ENCODE measurements at regions not wholly inside any gene's neighbourhood (a gene's known extent, or its start where the extent isn't known, plus 50 kb on each side); places are given as distances from the start of the nearest gene placed in this dataset.

GRCh38 chr16:73909529-73910035, 387.0 kb upstream of the PSMD7 start:
- Histone ChIP-seq H3K27ac (ENCODE audit: low read depth, low read length, poor library complexity, severe bottlenecking) (no peak overlapping the region), H3K4me1 (ENCODE audit: insufficient read depth, low read length, poor library complexity, severe bottlenecking) (no peaks in the 10 kb centered on the region), H3K36me3 (ENCODE audit: insufficient read depth, low read length) (no peaks in the 10 kb centered on the region), H3K9me3 (ENCODE audit: low read length) (no peaks in the 10 kb centered on the region), H2AFZ (ENCODE audit: low read length) (no peak overlapping the region), H4K20me1 (ENCODE audit: insufficient read depth, low read length) (no peaks in the 10 kb centered on the region), H3K4me3 (ENCODE audit: low read depth, low read length, poor library complexity, severe bottlenecking) (no peak overlapping the region), H3K4me2 (ENCODE audit: low read length) (no peak overlapping the region), H3K9me2 (ENCODE audit: insufficient read depth, low read length) (no peaks in the 10 kb centered on the region), H3K79me2 (ENCODE audit: insufficient read depth, low read depth, low read length) (no peaks in the 10 kb centered on the region)
- intact Hi-C loops (cut with micrococcal nuclease; ENCODE audit: unreplicated experiment), result no loop called here
- BruUV-seq (replicated peaks), result no TSS peak
- CTCF ChIA-PET (ENCODE audit: unreplicated experiment), result no interaction called here
- no peak for DNase-seq (ENCODE audit: low spot score)
- TF ChIP-seq, protein P1, sequence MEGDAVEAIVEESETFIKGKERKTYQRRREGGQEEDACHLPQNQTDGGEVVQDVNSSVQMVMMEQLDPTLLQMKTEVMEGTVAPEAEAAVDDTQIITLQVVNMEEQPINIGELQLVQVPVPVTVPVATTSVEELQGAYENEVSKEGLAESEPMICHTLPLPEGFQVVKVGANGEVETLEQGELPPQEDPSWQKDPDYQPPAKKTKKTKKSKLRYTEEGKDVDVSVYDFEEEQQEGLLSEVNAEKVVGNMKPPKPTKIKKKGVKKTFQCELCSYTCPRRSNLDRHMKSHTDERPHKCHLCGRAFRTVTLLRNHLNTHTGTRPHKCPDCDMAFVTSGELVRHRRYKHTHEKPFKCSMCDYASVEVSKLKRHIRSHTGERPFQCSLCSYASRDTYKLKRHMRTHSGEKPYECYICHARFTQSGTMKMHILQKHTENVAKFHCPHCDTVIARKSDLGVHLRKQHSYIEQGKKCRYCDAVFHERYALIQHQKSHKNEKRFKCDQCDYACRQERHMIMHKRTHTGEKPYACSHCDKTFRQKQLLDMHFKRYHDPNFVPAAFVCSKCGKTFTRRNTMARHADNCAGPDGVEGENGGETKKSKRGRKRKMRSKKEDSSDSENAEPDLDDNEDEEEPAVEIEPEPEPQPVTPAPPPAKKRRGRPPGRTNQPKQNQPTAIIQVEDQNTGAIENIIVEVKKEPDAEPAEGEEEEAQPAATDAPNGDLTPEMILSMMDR (conservative IDR thresholded peaks at IDR 0.05; ENCODE audit: low read length), result no peak
- TF ChIP-seq EZH2phosphoT487 (IDR thresholded peaks at IDR 0.05; ENCODE audit: borderline replicate concordance, low read depth, low read length), result no peak
- POLR2A ChIA-PET, result no interaction called here

GRCh38 chr16:73891129-73891542, 405.5 kb upstream of the PSMD7 start:
- no TSS peak for BruUV-seq (replicated peaks)
- no peaks in the 10 kb centered on the region for H3K9me2 ChIP-seq (ENCODE audit: insufficient read depth, low read length)
- CTCF ChIA-PET (ENCODE audit: unreplicated experiment), result no interaction called here
- H2AFZ ChIP-seq (ENCODE audit: low read length), result peak overlapping the region; percentile 78; the same call in 1 of the 2 replicates
- no peak overlapping the region for H3K4me3 ChIP-seq (ENCODE audit: low read depth, low read length, poor library complexity, severe bottlenecking)
- DNase-seq (ENCODE audit: low spot score), result peak; percentile 7
- peaks cover 4% of the 10 kb centered on the region for H3K4me1 ChIP-seq (ENCODE audit: insufficient read depth, low read length, poor library complexity, severe bottlenecking)
- peak overlapping the region; percentile 45 for H3K4me2 ChIP-seq (ENCODE audit: low read length)
- H3K27ac ChIP-seq (ENCODE audit: low read depth, low read length, poor library complexity, severe bottlenecking), result no peak overlapping the region
- no peak for TF ChIP-seq EZH2phosphoT487 (IDR thresholded peaks at IDR 0.05; ENCODE audit: borderline replicate concordance, low read depth, low read length)
- no peaks in the 10 kb centered on the region for H3K79me2 ChIP-seq (ENCODE audit: insufficient read depth, low read depth, low read length)
- H4K20me1 ChIP-seq (ENCODE audit: insufficient read depth, low read length), result no peaks in the 10 kb centered on the region
- H3K9me3 ChIP-seq (ENCODE audit: low read length), result no peaks in the 10 kb centered on the region
- POLR2A ChIA-PET, result interaction anchor here (0.7 to 3.3 kb wide), 2 partner anchors 8 to 83 kb away, joined by 3 to 15 read pairs; no protein-coding TSS in a partner anchor
- H3K36me3 ChIP-seq (ENCODE audit: insufficient read depth, low read length), result no peaks in the 10 kb centered on the region
- intact Hi-C loops (cut with micrococcal nuclease; ENCODE audit: unreplicated experiment), result no loop called here

- Histone ChIP-seq H4K20me1 (ENCODE audit: insufficient read depth, low read length) (no peaks in the 10 kb centered on the region), H3K9me2 (ENCODE audit: insufficient read depth, low read length) (no peaks in the 10 kb centered on the region), H3K4me3 (ENCODE audit: low read depth, low read length, poor library complexity, severe bottlenecking) (no peak overlapping the region), H2AFZ (ENCODE audit: low read length) (peak overlapping the region; percentile 78; the same call in 1 of the 2 replicates), H3K4me1 (ENCODE audit: insufficient read depth, low read length, poor library complexity, severe bottlenecking) (peaks cover 4% of the 10 kb centered on the region), H3K9me3 (ENCODE audit: low read length) (no peaks in the 10 kb centered on the region), H3K4me2 (ENCODE audit: low read length) (peak overlapping the region; percentile 45; the same call in 1 of the 2 replicates), H3K79me2 (ENCODE audit: insufficient read depth, low read depth, low read length) (no peaks in the 10 kb centered on the region), H3K27ac (ENCODE audit: low read depth, low read length, poor library complexity, severe bottlenecking) (no peak overlapping the region), H3K36me3 (ENCODE audit: insufficient read depth, low read length) (no peaks in the 10 kb centered on the region)
- TF ChIP-seq, protein P1 (conservative IDR thresholded peaks at IDR 0.05; ENCODE audit: low read length), result no peak
- no peak for TF ChIP-seq EZH2phosphoT487 (IDR thresholded peaks at IDR 0.05; ENCODE audit: borderline replicate concordance, low read depth, low read length)
- intact Hi-C loops (cut with micrococcal nuclease; ENCODE audit: unreplicated experiment), result no loop called here
- CTCF ChIA-PET (ENCODE audit: unreplicated experiment), result no interaction called here
- BruUV-seq (replicated peaks), result no TSS peak
- POLR2A ChIA-PET, result interaction anchor here (3.3 kb wide), 1 partner anchor 7 kb away, joined by 15 read pairs; no protein-coding TSS in a partner anchor
- no peak for DNase-seq (ENCODE audit: low spot score)
These were observed 406.2 kb upstream of the PSMD7 start for GRCh38 chr16:73890186-73891128.

All from OCI-LY7 (cell line).